NCI-H345 treated with DMSO at 0.1 percent for 48 hours (cell line): ENCODE measurements at regions not wholly inside any gene's neighbourhood (a gene's known extent, or its start where the extent isn't known, plus 50 kb on each side); places are given as distances from the start of the nearest gene placed in this dataset.
A peak's percentile ranks its signal among the peaks of the same experiment; 100 is the strongest.

Experiments
- DNase-seq: peaks from one replicate; lab custom pipeline; 2025; ENCODE audit not compliant: unreplicated experiment; lab: John Stamatoyannopoulos, UW

DNA sequence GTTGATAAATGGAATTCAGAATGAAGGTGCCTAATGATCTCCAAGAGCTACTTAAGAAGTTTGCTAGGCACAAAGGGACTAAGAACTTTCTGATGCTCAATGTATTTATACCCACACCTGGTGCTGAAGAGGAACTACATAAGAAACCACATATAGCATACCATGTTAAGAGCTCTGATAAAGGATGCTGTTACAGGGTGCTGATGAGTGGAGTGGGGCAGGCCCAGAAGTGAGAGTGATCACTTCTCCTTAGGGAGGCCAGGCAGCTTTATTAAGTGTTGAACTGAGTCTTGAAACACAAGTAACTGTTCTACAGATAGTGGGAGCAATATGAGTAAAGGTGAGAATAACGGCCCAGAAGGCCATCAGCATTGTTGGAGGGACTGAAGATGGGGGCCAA, 68.3 kb upstream of the CHRDL1 start:
- DNase-seq: no peak

DNA sequence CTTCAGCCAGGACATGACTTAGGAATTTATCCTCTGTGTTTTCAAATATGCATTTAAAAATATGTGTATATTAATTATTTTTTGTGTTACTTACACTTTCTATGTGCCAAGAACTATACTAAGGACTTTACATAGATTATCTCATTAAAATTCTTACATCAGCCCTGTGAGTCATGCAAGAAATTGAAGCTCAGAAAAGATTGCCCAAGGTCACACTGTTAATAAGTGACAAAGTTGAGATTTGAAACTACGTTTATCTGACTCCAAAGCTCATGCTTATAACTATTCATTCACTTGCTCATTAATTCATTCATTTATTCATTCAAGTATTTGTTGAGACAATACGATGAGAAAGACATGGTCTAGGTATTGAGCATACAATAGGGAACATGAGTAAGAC, 62.9 kb upstream of the CHRDL1 start:
- DNase-seq: no peak

DNA sequence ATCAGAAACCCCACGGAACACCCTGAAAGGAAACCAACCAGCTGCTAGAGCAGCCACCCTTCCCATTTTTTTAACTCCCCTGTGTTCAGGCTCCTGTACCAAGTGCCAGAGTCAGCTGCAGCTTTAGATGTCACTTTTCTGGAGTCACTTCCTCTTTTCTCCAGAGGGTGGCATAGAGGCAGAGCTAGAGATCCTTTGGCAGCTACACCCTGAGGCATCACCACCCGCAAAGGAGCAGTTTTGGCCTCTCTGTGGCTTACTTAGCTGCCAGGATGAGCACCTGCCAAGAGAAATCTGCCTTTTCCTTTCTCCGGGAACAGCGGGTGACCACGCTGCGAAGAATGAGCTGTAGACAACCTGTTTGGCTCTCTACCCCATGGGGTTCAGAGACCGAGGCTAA, 58.0 kb upstream of the CHRDL1 start:
- DNase-seq: peak; percentile 23

DNA sequence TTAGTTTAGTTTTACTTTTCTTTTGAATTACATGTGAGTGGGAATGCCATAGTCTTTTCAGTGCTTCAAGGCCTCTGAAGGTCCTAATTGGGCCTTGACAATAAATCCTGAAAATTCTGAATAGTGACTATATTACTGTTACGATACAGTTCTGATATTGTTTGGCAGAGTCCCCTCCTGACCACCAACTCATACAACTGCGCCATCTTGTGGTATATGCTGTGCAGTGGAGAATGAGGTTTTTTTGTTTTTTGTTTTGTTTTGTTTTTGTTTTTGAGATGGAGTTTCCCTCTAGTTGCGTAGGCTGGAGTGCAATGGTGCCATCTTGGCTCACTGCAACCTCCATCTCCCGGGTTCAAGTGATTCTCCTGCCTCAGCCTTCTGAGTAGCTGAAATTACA, 56.6 kb upstream of the CHRDL1 start:
- peak; percentile 2 for DNase-seq

DNA sequence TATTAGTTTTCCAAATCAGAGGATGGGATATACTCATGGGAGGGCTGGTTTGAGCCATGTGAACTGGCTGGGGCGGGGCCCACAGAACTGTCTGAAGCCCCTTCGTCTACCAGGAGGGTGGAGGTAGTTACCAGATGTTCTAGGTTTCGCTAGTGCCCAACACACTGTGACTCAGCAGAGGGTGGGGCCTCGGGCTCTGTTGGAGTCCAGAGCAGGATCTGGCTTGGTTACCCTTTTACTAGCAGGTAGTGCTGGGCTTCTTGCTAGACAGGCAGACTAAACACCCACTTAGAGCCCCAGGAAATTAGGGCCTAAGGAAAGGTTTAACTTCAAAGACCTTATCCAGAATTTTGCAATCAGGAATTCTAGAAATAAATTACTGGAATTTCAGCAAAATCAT, 56.2 kb upstream of the CHRDL1 start:
- no peak for DNase-seq

DNA sequence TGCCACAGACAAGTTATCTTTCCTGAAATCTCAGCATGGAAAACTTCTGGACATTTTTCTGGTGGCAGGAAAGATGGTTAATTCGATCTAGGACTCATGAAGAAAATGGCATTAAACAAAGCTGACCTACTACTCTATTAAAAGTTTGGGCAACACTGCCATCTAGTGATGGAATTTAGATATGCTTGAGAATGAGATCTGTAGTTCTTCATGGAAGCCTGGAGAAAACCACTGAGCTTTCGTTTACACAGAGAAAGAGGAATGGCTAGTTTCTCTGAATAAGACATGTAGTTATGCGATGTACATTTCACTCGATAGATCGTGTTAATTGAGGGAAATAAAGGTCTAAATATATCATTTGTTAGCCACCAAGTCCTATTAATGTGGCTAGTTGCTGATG, 51.7 kb upstream of the CHRDL1 start:
- peak; percentile 52 for DNase-seq

DNA sequence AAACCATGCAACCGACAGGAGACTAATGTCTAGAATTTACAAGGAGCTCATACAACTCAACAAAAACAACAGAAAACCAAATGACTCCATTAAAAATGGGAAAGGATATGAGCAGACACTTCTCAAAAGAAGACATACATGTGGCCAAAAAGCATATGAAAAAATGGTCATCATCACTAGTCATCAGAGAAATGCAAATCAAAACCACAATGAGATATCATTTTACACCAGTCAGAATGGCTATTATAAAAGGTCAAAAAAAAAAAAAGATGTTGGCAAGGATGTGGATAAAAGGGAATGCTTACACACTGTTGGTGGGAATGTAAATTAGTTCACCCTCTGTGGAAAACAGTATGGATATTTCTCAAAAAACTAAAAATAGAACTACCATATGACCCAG, 50.5 kb upstream of the CHRDL1 start:
- no peak for DNase-seq
